Osteocyte (in vitro differentiated cells): ENCODE measurements at regions not wholly inside any gene's neighbourhood (a gene's known extent, or its start where the extent isn't known, plus 50 kb on each side); places are given as distances from the start of the nearest gene placed in this dataset.

Source experiments
- DNase-seq: peaks from one replicate; pipeline ENCODE4 v3.0.0; 2021; ENCODE audit warnings: mixed read lengths; ENCODE audit not compliant: unreplicated experiment; ENCODE audit errors: extremely low spot score
- H3K27ac Mint-ChIP-seq: one replicate; pipeline ENCODE4 v1.8.0; 2021; ENCODE audit warnings: mild to moderate bottlenecking, mixed read lengths; ENCODE audit not compliant: unreplicated experiment
- H3K27me3 Mint-ChIP-seq: one replicate; pipeline ENCODE4 v1.8.0; 2021; ENCODE audit warnings: mixed read lengths; ENCODE audit not compliant: unreplicated experiment
- H3K36me3 Mint-ChIP-seq: one replicate; pipeline ENCODE4 v1.8.0; 2021; ENCODE audit warnings: mixed read lengths; ENCODE audit not compliant: unreplicated experiment
- H3K4me1 Mint-ChIP-seq: one replicate; pipeline ENCODE4 v1.8.0; 2021; ENCODE audit warnings: mixed read lengths; ENCODE audit not compliant: unreplicated experiment
- H3K4me3 Mint-ChIP-seq: one replicate; pipeline ENCODE4 v1.8.0; 2021; ENCODE audit warnings: mild to moderate bottlenecking, moderate library complexity, mixed read lengths; ENCODE audit not compliant: unreplicated experiment
- H3K9me3 Mint-ChIP-seq: one replicate; pipeline ENCODE4 v1.8.0; 2021; ENCODE audit warnings: mixed read lengths; ENCODE audit not compliant: unreplicated experiment
- TF ChIP-seq, protein P1 (sequence below): fragments of 200-600 bp; sonication (generic); IDR thresholded peaks from 2 replicates; pipeline ENCODE4 v1.5.0; 2021; ENCODE audit warnings: antibody characterized with exemption, mild to moderate bottlenecking, moderate library complexity

DNA sequence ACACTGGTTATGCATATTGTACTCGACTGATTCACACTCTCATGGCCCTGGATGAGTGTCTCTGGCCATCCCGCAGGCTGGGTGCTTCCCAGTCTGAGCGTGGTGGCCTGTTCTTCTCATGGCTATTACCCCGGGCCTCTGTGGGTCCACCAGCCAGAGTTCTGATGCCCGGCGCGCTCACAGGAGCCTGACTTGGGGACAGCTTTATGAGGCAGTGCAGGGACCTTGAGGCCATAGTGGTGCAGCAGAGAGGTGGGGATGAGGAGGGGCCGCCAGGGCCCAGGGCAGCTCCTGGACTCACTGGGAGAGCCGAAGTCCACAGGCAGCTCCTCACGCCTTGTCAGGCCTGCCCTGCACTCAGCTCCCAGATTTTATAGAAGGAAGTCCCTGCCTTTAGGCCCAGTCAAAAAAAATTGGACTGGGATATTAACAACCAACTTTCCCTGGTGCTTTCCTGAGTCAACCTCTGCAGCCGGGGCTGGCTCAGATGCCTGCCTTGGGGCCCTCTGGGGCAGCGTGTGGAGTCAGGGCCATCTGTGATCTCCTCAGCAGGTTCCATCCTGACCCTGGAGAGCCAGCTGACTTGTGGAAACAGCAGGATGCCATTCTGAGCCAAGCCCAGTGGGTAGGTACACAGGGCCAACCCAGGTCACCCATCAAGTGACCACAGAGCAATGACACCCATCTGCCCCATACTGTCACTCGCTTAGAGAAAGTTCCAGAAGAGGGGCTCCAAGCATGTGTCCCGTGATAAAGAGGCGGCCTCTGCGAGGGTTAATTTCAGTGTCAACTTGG is 89.4 kb upstream of the DIO3 start:
- H3K9me3 Mint-ChIP-seq = no peaks in the 10 kb centered on the region
- DNase-seq = peak; percentile 84
- no peaks in the 10 kb centered on the region for H3K36me3 Mint-ChIP-seq
- H3K4me3 Mint-ChIP-seq = no peak overlapping the region
- H3K27ac Mint-ChIP-seq = no peak overlapping the region
- H3K27me3 Mint-ChIP-seq = no peaks in the 10 kb centered on the region
- TF ChIP-seq, protein P1, sequence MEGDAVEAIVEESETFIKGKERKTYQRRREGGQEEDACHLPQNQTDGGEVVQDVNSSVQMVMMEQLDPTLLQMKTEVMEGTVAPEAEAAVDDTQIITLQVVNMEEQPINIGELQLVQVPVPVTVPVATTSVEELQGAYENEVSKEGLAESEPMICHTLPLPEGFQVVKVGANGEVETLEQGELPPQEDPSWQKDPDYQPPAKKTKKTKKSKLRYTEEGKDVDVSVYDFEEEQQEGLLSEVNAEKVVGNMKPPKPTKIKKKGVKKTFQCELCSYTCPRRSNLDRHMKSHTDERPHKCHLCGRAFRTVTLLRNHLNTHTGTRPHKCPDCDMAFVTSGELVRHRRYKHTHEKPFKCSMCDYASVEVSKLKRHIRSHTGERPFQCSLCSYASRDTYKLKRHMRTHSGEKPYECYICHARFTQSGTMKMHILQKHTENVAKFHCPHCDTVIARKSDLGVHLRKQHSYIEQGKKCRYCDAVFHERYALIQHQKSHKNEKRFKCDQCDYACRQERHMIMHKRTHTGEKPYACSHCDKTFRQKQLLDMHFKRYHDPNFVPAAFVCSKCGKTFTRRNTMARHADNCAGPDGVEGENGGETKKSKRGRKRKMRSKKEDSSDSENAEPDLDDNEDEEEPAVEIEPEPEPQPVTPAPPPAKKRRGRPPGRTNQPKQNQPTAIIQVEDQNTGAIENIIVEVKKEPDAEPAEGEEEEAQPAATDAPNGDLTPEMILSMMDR = no peak
- no peaks in the 10 kb centered on the region for H3K4me1 Mint-ChIP-seq

DNA sequence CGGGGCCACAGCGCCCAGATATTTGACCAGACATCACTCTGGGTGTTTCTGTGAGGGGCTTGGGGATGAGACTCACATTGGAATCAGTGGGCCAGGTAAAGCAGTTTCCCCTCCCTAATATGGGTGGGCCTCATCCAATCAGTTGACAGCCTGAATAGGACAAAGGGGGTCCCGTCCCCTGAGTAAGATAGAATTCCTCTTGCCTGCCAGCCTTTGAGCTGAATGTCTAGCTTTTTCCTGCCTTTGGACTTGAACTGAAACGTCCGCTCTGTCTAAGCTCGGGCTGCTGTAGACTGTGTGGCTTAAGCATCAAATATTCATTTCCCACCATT is 88.8 kb upstream of the DIO3 start:
- DNase-seq = peak; percentile 46
- Mint-ChIP-seq H3K27me3 (no peaks in the 10 kb centered on the region), H3K4me1 (no peaks in the 10 kb centered on the region), H3K36me3 (no peaks in the 10 kb centered on the region), H3K4me3 (no peak overlapping the region), H3K9me3 (no peaks in the 10 kb centered on the region), H3K27ac (no peak overlapping the region)
- TF ChIP-seq, protein P1 = no peak

DNA sequence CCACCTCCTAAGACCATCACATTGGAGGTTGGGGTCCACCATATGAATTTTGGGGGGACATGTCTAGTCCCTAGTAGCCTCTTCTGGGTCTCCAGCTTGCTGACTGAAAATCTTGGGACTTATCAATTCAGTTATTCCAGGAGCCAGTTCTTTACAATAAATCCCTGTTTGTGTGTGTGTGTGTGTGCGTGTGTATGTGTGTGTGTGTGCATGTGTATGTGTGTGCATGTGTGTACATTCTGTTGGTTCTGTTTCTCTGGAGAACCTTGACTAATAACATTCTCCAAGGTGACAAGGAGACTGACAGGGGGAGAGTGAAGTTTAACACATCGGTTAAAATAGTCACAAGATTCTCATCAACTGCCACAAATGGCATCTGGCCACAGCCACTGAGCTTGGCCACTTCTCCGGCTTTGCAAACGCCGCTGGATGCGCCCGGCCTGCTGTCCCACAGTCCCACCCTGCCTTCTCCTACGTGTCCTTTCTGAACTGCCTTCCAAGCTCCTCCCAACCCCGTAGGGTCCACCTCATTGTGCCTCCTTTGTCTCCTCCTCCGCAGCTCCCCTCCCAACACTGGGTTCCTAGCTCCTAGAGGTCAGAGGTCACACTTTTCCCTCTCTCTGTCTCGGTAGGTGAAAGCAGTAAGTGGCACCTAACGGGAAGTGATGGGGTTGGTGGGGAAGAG is 88.1 kb upstream of the DIO3 start:
- H3K27me3 Mint-ChIP-seq = no peaks in the 10 kb centered on the region
- no peak overlapping the region for H3K27ac Mint-ChIP-seq
- no peaks in the 10 kb centered on the region for H3K9me3 Mint-ChIP-seq
- TF ChIP-seq, protein P1 = no peak
- no peaks in the 10 kb centered on the region for H3K36me3 Mint-ChIP-seq
- peak; percentile 64 for DNase-seq
- no peak overlapping the region for H3K4me3 Mint-ChIP-seq
- H3K4me1 Mint-ChIP-seq = no peaks in the 10 kb centered on the region

DNA sequence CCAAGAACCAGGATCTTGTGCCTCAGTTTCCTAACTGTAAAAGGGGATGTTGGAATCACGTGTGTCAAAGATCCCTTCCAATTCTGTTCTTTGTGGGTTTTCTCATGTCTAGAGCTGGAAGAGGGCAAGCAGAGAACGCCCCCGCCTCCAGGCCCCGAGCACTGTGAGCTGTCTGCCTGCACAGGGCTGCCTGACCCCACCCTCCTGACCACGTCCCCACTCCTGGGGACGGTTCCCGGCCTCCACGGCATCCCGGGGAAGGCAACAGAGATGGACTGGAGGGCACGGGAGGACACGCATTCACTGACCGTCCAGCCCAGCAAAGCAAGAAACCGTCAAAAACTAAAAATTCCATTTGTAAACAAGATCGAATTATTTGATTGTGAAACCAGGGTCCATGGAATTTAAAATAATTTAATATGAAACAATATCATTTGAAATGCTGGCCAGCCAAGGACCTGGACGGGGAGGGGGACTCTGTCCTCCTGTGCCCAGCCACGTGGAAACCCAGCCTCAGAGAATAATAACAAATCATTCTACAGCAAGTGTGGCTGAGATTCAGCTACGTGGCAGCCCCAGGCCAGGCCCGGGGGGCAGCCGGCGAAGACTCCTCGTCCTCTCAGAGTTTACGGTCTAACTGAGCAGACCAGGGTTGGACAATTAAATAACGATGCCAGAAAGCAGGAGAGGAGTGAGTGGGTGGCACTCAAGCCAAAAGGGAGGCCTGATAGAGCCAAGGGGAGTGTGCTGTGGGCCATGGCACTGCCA is 87.3 kb upstream of the DIO3 start:
- peak; percentile 77 for DNase-seq
- no peak overlapping the region for H3K4me3 Mint-ChIP-seq

More for the DNA sequence above, 87.3 kb upstream of the DIO3 start:
- Mint-ChIP-seq H3K4me1 (no peaks in the 10 kb centered on the region), H3K27me3 (no peaks in the 10 kb centered on the region), H3K27ac (no peak overlapping the region), H3K36me3 (no peaks in the 10 kb centered on the region), H3K9me3 (no peaks in the 10 kb centered on the region)
- TF ChIP-seq, protein P1 = no peak
